ENCODE measurements at regions not wholly inside any gene's neighbourhood (a gene's known extent, or its start where the extent isn't known, plus 50 kb on each side); places are given as distances from the start of the nearest gene placed in this dataset.

DNA sequence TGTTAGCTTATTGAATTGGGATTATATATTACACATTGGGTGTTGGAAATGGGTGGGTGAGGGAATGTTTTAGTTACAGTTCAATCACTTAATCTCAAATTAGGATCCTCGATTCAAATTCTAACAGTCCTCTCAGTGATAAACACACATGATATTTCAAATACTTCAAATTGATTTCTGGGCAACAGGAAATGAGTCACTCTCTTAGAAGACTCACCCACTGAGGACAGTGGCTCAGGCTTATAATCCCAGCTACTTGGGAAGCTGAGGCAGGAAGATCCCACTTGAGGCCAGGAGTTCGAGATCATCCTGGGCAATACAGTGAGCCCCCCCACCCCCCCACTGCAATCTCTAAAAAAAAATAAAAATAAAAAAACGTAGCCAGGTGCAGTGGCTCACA, 435.3 kb downstream of the KLF12 start:
- no peak overlapping the region for H3K4me3 ChIP-seq
- H3K27ac ChIP-seq, result no peak overlapping the region
- no peaks in the 10 kb centered on the region for H3K9me3 ChIP-seq
- no peaks in the 10 kb centered on the region for H3K27me3 ChIP-seq
- peaks cover 12% of the 10 kb centered on the region for H3K36me3 ChIP-seq
- TF ChIP-seq, protein P1, sequence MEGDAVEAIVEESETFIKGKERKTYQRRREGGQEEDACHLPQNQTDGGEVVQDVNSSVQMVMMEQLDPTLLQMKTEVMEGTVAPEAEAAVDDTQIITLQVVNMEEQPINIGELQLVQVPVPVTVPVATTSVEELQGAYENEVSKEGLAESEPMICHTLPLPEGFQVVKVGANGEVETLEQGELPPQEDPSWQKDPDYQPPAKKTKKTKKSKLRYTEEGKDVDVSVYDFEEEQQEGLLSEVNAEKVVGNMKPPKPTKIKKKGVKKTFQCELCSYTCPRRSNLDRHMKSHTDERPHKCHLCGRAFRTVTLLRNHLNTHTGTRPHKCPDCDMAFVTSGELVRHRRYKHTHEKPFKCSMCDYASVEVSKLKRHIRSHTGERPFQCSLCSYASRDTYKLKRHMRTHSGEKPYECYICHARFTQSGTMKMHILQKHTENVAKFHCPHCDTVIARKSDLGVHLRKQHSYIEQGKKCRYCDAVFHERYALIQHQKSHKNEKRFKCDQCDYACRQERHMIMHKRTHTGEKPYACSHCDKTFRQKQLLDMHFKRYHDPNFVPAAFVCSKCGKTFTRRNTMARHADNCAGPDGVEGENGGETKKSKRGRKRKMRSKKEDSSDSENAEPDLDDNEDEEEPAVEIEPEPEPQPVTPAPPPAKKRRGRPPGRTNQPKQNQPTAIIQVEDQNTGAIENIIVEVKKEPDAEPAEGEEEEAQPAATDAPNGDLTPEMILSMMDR (IDR thresholded peaks at IDR 0.05), result no peak
- H3K4me1 ChIP-seq, result no peaks in the 10 kb centered on the region
- DNase-seq (ENCODE audit: low spot score), result no peak

DNA sequence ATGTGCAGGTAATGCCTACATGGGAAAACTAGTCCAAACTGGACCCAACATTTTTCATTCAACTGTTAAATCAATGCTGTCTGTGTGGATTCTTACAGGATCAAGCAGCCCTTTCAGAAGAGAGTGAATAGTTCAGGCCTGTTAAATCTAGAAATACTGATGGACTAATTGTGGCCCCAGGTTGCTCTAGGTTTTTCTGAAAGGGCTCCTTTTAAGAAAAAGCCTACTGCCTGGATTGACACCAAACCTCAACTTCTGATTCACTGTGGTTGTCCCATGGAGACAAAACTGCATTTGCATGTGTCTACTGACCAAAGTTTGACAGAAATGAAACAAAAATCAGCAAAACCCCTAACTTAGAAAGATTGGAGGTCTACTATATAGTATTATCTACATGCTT, 437.0 kb downstream of the KLF12 start:
- H3K9me3 ChIP-seq, result no peaks in the 10 kb centered on the region
- H3K4me3 ChIP-seq, result no peak overlapping the region
- TF ChIP-seq, protein P1 (IDR thresholded peaks at IDR 0.05), result no peak
- H3K27me3 ChIP-seq, result no peaks in the 10 kb centered on the region
- H3K36me3 ChIP-seq, result peaks cover 10% of the 10 kb centered on the region
- H3K4me1 ChIP-seq, result no peaks in the 10 kb centered on the region
- no peak overlapping the region for H3K27ac ChIP-seq
- no peak for DNase-seq (ENCODE audit: low spot score)

DNA sequence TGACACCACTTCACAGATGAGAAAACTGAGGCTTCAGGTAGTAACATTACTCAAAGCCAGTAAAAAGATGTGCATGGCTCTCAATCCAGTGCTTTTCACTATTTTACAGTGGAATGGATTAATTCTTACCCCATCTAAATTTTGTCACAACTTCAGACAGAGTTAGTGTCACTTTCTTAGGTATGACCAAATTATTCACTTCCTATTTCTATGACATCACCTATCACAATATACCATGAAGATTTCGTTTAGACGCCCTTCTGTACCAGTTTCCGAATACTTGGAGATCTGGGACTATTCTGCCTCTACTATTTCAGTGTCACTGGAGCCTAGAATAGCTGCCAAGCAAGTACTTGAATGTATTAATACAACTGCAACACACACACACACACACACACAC, 437.5 kb downstream of the KLF12 start:
- Histone ChIP-seq H3K36me3 (peaks cover 10% of the 10 kb centered on the region), H3K9me3 (no peaks in the 10 kb centered on the region), H3K27ac (no peak overlapping the region), H3K27me3 (no peaks in the 10 kb centered on the region), H3K4me1 (no peaks in the 10 kb centered on the region), H3K4me3 (no peak overlapping the region)
- DNase-seq (ENCODE audit: low spot score), result no peak
- TF ChIP-seq, protein P1 (IDR thresholded peaks at IDR 0.05), result no peak

DNA sequence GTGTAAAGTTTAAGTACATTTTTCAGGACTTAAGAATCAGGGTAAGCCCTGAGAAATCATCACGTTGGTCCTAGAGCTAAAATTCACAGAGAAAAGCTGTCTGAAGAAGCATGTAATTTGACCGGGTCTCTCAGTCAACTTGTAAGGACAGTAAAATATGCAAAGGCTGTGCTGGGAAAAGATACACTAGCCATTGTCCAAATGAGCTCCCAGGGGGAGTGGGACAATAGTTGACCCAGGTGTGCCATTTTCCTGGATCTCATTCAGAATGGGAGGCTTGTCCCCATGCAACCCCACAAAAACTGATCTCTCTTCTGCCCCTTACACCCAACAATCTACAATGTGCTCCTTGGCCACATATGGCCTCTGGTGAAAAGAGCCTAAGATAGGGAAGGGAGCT, 437.9 kb downstream of the KLF12 start:
- H3K27ac ChIP-seq, result no peak overlapping the region
- H3K9me3 ChIP-seq, result no peaks in the 10 kb centered on the region
- H3K4me1 ChIP-seq, result no peaks in the 10 kb centered on the region
- no peak for DNase-seq (ENCODE audit: low spot score)
- H3K4me3 ChIP-seq, result no peak overlapping the region
- TF ChIP-seq, protein P1 (IDR thresholded peaks at IDR 0.05), result no peak
- no peaks in the 10 kb centered on the region for H3K27me3 ChIP-seq
- H3K36me3 ChIP-seq, result peaks cover 10% of the 10 kb centered on the region

DNA sequence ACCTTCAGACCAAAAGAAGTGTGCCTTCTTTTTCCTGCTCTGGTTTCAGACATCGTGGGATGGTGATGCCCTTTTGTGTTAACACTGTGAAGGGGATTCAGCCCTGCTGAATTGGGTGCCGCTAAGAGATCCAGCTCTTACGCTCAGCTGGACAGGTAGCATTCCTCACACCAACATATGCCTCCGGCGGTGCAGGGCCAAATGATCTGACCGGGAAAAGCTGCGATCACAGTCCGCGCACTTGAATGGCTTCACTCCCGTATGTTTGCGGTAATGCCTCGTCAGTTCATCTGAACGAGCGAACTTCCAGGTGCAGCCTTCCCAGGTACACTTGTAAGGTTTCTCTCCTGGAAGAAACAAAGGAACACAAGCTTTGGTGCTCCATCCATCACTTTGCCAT, 438.9 kb downstream of the KLF12 start:
- H3K36me3 ChIP-seq, result peaks cover 10% of the 10 kb centered on the region
- no peaks in the 10 kb centered on the region for H3K9me3 ChIP-seq
- DNase-seq (ENCODE audit: low spot score), result no peak
- TF ChIP-seq, protein P1 (IDR thresholded peaks at IDR 0.05), result no peak
- H3K27ac ChIP-seq, result no peak overlapping the region
- no peaks in the 10 kb centered on the region for H3K4me1 ChIP-seq
- H3K4me3 ChIP-seq, result no peak overlapping the region
- no peaks in the 10 kb centered on the region for H3K27me3 ChIP-seq

DNA sequence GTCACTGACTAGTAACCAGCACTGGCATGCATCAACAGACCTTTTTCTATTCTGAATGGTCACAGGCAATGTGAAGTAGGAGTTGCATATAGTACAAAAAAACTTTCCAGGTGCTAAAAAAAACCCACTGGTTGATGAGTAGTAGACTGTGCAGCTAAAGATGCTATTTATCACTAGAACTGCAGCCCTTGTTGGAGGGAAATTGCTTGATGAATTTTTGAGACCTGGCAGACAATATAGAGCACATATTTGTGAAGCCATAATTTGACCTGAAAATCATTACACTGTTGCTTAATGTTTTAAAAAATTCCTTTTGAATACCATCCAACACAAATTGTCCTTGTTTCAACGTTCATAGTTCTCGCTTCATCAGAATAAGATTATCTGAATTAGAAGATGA, 441.0 kb downstream of the KLF12 start:
- H3K36me3 ChIP-seq, result peaks cover 10% of the 10 kb centered on the region
- no peak for DNase-seq (ENCODE audit: low spot score)
- TF ChIP-seq, protein P1 (IDR thresholded peaks at IDR 0.05), result no peak

More for the DNA sequence above, 441.0 kb downstream of the KLF12 start:
- H3K27me3 ChIP-seq, result no peaks in the 10 kb centered on the region
- no peaks in the 10 kb centered on the region for H3K4me1 ChIP-seq
- no peaks in the 10 kb centered on the region for H3K9me3 ChIP-seq
- no peak overlapping the region for H3K27ac ChIP-seq
- H3K4me3 ChIP-seq, result no peak overlapping the region

All from right atrium auricular region (tissue), 2 donors.